ENCODE measurements at regions not wholly inside any gene's neighbourhood (a gene's known extent, or its start where the extent isn't known, plus 50 kb on each side); places are given as distances from the start of the nearest gene placed in this dataset.

- DNase-seq (ENCODE audit: extremely low read depth, low read depth): no peak
- no peak overlapping the region for H3K4me3 ChIP-seq (replicated peaks; ENCODE audit: low read depth, low read length)
- no peak for TF ChIP-seq CTCF (IDR thresholded peaks at IDR 0.05; ENCODE audit: low read depth, low read length, missing control alignments)
Measured at GRCh38 chr5:2255915-2256690, 373.4 kb upstream of the IRX4 start.

DNA sequence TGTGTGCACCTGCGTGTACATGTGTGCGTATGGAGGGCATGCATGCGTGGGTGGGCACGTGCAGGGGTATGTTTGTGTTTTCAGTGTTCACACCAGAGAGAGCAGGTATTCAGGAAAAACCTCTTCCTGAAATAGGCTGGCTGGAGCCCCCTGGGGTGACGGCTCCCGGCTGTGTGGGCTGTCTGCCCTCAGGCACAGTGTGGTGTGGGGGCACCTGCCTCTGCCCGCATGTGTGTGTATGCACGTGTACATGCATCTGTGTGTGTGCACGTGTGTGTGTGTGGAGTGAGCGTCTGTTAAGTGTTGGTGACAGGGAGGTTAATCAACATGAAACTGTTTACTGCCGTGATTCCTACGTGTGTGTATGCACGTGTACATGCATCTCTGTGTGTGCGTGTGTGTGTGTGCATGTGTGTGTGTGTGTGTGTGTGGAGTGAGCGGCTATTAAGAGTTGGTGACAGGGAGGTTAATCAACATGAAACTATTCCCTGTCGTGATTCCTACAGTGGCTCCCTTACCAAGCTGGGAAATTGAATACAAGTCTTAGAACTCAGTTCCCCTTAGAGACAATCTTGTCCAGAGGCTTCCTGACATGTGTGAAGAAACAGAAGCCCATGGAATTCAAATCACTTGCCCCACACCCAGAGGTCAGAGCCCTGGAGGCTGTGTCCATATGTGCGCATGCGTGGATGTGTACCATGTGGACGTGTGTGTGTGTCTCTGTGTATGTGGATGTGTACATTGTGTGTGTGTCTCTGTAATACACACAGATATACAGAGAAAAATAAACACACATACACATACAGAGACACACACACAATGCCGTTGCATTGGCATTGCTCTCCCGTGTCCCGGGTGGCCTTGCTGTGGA is 372.4 kb upstream of the IRX4 start:
- no peak for DNase-seq (ENCODE audit: extremely low read depth, low read depth)
- no peak for TF ChIP-seq CTCF (IDR thresholded peaks at IDR 0.05; ENCODE audit: low read depth, low read length, missing control alignments)
- H3K4me3 ChIP-seq (replicated peaks; ENCODE audit: low read depth, low read length): no peak overlapping the region

GRCh38 chr5:2254406-2254805 is 371.7 kb upstream of the IRX4 start:
- H3K4me3 ChIP-seq (replicated peaks; ENCODE audit: low read depth, low read length): no peak overlapping the region
- TF ChIP-seq CTCF (IDR thresholded peaks at IDR 0.05; ENCODE audit: low read depth, low read length, missing control alignments): no peak
- no peak for DNase-seq (ENCODE audit: extremely low read depth, low read depth)

DNA sequence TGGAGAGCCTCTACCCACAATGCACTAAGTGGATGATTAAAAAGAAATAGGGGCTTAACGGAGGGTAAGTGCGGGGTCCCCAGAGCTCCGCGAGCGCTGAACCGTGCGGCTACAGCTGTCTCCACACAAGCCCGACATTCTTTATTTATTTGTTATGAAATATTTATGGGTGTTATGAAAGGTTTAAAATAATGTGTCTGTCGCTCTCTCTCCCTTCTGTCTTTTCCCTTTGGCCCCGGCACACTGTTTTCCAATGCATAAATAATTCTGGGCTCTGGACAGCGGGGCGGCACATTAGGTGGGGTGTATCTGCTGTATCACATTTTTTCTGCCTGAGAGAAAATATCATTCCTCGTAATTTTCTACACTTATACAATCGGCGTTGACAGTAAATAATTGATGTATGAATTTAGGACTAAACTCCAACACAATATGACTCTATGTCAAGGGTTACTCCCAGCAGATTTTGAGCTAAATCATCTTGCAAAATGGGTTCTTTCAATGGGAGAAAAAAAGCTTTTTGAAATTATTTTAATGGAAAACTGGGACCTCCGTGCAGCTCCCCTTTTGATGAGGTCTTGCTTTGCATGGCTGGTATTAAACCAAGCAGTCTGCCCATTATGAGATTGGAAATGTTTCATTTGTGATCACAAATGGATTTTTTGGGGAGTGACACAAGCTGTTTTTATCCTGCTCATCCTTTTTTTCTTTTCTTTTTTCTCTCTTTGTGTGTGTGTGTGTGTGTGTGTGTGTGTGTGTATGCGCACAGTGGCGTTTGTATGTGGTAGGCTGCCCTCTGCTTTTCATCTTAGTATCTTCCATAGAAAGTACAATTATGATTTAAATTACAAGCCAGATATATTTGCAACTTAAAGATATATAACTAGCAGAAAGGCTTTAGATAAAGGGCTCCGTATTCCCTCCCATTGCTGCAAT is 370.6 kb upstream of the IRX4 start:
- DNase-seq (ENCODE audit: extremely low read depth, low read depth): no peak
- no peak for TF ChIP-seq CTCF (IDR thresholded peaks at IDR 0.05; ENCODE audit: low read depth, low read length, missing control alignments)
- H3K4me3 ChIP-seq (replicated peaks; ENCODE audit: low read depth, low read length): no peak overlapping the region

- H3K4me3 ChIP-seq (replicated peaks; ENCODE audit: low read depth, low read length): no peak overlapping the region
- no peak for TF ChIP-seq CTCF (IDR thresholded peaks at IDR 0.05; ENCODE audit: low read depth, low read length, missing control alignments)
- no peak for DNase-seq (ENCODE audit: extremely low read depth, low read depth)
Measured at GRCh38 chr5:2251751-2252150, 369.0 kb upstream of the IRX4 start.

- TF ChIP-seq CTCF (IDR thresholded peaks at IDR 0.05; ENCODE audit: low read depth, low read length, missing control alignments): no peak
- no peak for DNase-seq (ENCODE audit: extremely low read depth, low read depth)
- H3K4me3 ChIP-seq (replicated peaks; ENCODE audit: low read depth, low read length): no peak overlapping the region
Measured at GRCh38 chr5:2251298-2251697, 368.6 kb upstream of the IRX4 start.
